HG03175 (cell line): ENCODE measurements at regions not wholly inside any gene's neighbourhood (a gene's known extent, or its start where the extent isn't known, plus 50 kb on each side); places are given as distances from the start of the nearest gene placed in this dataset.

Experiments
- ATAC-seq: cut with Tn5 transposase; IDR thresholded peaks from one replicate; pipeline ENCODE4 v1.9.1; 2021; ENCODE audit warnings: mild to moderate bottlenecking, moderate library complexity; ENCODE audit not compliant: unreplicated experiment

- no peak for ATAC-seq
Measured at GRCh38 chr9:2243666-2244555, 228.8 kb downstream of the SMARCA2 start.

GRCh38 chr9:2247340-2247739, 232.2 kb downstream of the SMARCA2 start:
- ATAC-seq = no peak

GRCh38 chr9:2248768-2249265, 233.7 kb downstream of the SMARCA2 start:
- no peak for ATAC-seq

- ATAC-seq = no peak
Measured at GRCh38 chr9:2253636-2254580, 238.8 kb downstream of the SMARCA2 start.

- no peak for ATAC-seq
Measured at GRCh38 chr9:2255128-2255527, 240.0 kb downstream of the SMARCA2 start.

- peak; percentile 63 for ATAC-seq
Measured at GRCh38 chr9:2257248-2257929, 242.2 kb downstream of the SMARCA2 start.

- no peak for ATAC-seq
Measured at GRCh38 chr9:2260417-2261306, 245.5 kb downstream of the SMARCA2 start.

- no peak for ATAC-seq
Measured at GRCh38 chr9:2261421-2262103, 246.4 kb downstream of the SMARCA2 start.

- ATAC-seq = no peak
Measured at GRCh38 chr9:2262386-2263071, 247.4 kb downstream of the SMARCA2 start.

- ATAC-seq = no peak
Measured at GRCh38 chr9:2263111-2263510, 248.0 kb downstream of the SMARCA2 start.

GRCh38 chr9:2263665-2264064, 248.5 kb downstream of the SMARCA2 start:
- ATAC-seq = no peak

- ATAC-seq = no peak
Measured at GRCh38 chr9:2264081-2264480, 248.9 kb downstream of the SMARCA2 start.

- ATAC-seq = no peak
Measured at GRCh38 chr9:2267181-2267745, 252.1 kb downstream of the SMARCA2 start.

- no peak for ATAC-seq
Measured at GRCh38 chr9:2269778-2270177, 254.6 kb downstream of the SMARCA2 start.

- no peak for ATAC-seq
Measured at GRCh38 chr9:2270565-2270964, 255.4 kb downstream of the SMARCA2 start.

GRCh38 chr9:2271426-2271825, 256.3 kb downstream of the SMARCA2 start:
- ATAC-seq = no peak

- no peak for ATAC-seq
Measured at GRCh38 chr9:2274762-2275161, 259.6 kb downstream of the SMARCA2 start.

GRCh38 chr9:2276296-2276695, 261.1 kb downstream of the SMARCA2 start:
- ATAC-seq = no peak
